ENCODE measurements at regions not wholly inside any gene's neighbourhood (a gene's known extent, or its start where the extent isn't known, plus 50 kb on each side); places are given as distances from the start of the nearest gene placed in this dataset.
A peak's percentile ranks its signal among the peaks of the same experiment; 100 is the strongest.

- DNase-seq: no peak
Observed at GRCh38 chr11:45597097-45597496, 68.3 kb downstream of the CHST1 start.

GRCh38 chr11:45596571-45596970 is 68.9 kb downstream of the CHST1 start:
- DNase-seq: no peak

- no peak for DNase-seq
Observed at GRCh38 chr11:45593992-45594391, 71.4 kb downstream of the CHST1 start.

- DNase-seq: no peak
Observed at GRCh38 chr11:45592636-45593035, 72.8 kb downstream of the CHST1 start.

GRCh38 chr11:45590743-45591142 is 74.7 kb downstream of the CHST1 start:
- DNase-seq: no peak

- DNase-seq: no peak
Observed at GRCh38 chr11:45585205-45585604, 80.2 kb downstream of the CHST1 start.

GRCh38 chr11:45583981-45584566 is 81.3 kb downstream of the CHST1 start:
- DNase-seq: no peak

GRCh38 chr11:45580399-45580798 is 85.0 kb downstream of the CHST1 start:
- no peak for DNase-seq

GRCh38 chr11:45578316-45578715 is 87.1 kb downstream of the CHST1 start:
- no peak for DNase-seq

- no peak for DNase-seq
Observed at GRCh38 chr11:45577752-45578151, 87.7 kb downstream of the CHST1 start.

- no peak for DNase-seq
Observed at GRCh38 chr11:45576461-45577215, 88.8 kb downstream of the CHST1 start.

- DNase-seq: no peak
Observed at GRCh38 chr11:45573728-45574127, 91.7 kb downstream of the CHST1 start.

- DNase-seq: no peak
Observed at GRCh38 chr11:45572354-45573123, 92.9 kb downstream of the CHST1 start.

- no peak for DNase-seq
Observed at GRCh38 chr11:45569776-45570175, 95.6 kb downstream of the CHST1 start.

GRCh38 chr11:45568049-45568448 is 97.4 kb downstream of the CHST1 start:
- no peak for DNase-seq

- no peak for DNase-seq
Observed at GRCh38 chr11:45565446-45565988, 99.9 kb downstream of the CHST1 start.

- DNase-seq: no peak
Observed at GRCh38 chr11:45563810-45564209, 101.6 kb downstream of the CHST1 start.

- no peak for DNase-seq
Observed at GRCh38 chr11:45563171-45563570, 102.3 kb downstream of the CHST1 start.

- no peak for DNase-seq
Observed at GRCh38 chr11:45560913-45561281, 104.5 kb downstream of the CHST1 start.

GRCh38 chr11:45560155-45560912 is 105.1 kb downstream of the CHST1 start:
- peak; percentile 1 for DNase-seq

- no peak for DNase-seq
Observed at GRCh38 chr11:45556851-45557707, 108.3 kb downstream of the CHST1 start.
